PFSK-1 (cell line): ENCODE measurements at regions not wholly inside any gene's neighbourhood (a gene's known extent, or its start where the extent isn't known, plus 50 kb on each side); places are given as distances from the start of the nearest gene placed in this dataset.

ENCODE experiments used
- POLR2AphosphoS5 ChIP-seq: IDR thresholded peaks from 2 replicates; pipeline ENCODE4 v1.6.1; 2012; ENCODE audit warnings: low read depth, mild to moderate bottlenecking, control low read depth, low read length, moderate library complexity
- REST ChIP-seq, 2 experiments: IDR thresholded peaks; 2 replicates each; pipeline versions ENCODE4 v1.6.1 to v1.8.0; 2011 to 2012; ENCODE audit warnings: low read depth in 2 of 2, low read length in 2 of 2, control low read depth in 1 of 2, inconsistent platforms in 1 of 2, mild to moderate bottlenecking in 1 of 2, moderate library complexity in 1 of 2; ENCODE audit not compliant: insufficient read depth in 1 of 2
- TAF1 ChIP-seq: IDR thresholded peaks from 2 replicates; pipeline ENCODE4 v1.6.1; 2012; ENCODE audit warnings: low read length, control low read depth, borderline replicate concordance; ENCODE audit not compliant: insufficient read depth

GRCh38 chr10:20415684-20416083 is 481.4 kb downstream of the NEBL start:
- TF ChIP-seq REST (IDR thresholded peaks at IDR 0.05; ENCODE audit: insufficient read depth in 1 of 2, low read depth in 2 of 2, low read length in 2 of 2) (no peak), POLR2AphosphoS5 (no peak), TAF1 (no peak)
